IMR-90 (cell line): ENCODE measurements at regions not wholly inside any gene's neighbourhood (a gene's known extent, or its start where the extent isn't known, plus 50 kb on each side); places are given as distances from the start of the nearest gene placed in this dataset.

Experiments
- ATAC-seq: fragments of 200-7000 bp; cut with Tn5 transposase; 2 replicates; pipeline ENCODE4 v1.9.1; 2020; ENCODE audit warnings: low read depth, mild to moderate bottlenecking, moderate library complexity
- BruUV-seq: library from RNA; stranded (reverse); fragments of 400-500 nt; replicated peaks from 2 replicates; lab custom pipeline; 2021; lab: Mats Ljungman, UMichigan
- CTCF ChIA-PET: fragments of 300-600 bp; formaldehyde crosslinking; extraction: SDS; loops from one replicate; lab custom pipeline; 2021; ENCODE audit warnings: antibody characterized with exemption; lab: Yijun Ruan, JAX
- POLR2A ChIA-PET: fragments of 300-600 bp; sonication (Branson Sonifier 250); formaldehyde crosslinking; loops from one replicate; lab custom pipeline; 2022; ENCODE audit warnings: antibody characterized with exemption; ENCODE audit not compliant: unreplicated experiment; lab: Charles Lee
- DNase-seq: peaks from one replicate; pipeline ENCODE4 v3.0.0; 2013
- H2AFZ ChIP-seq: replicated peaks from 2 replicates; pipeline ENCODE3; 2013; ENCODE audit warnings: low read length, mild to moderate bottlenecking; ENCODE audit not compliant: poor library complexity
- H2AK5ac ChIP-seq: 2 replicates; pipeline ENCODE4 v1.6.1; 2013; ENCODE audit warnings: low read depth, low read length, inconsistent platforms
- H2AK9ac ChIP-seq: replicated peaks from 2 replicates; pipeline ENCODE3; 2013; ENCODE audit warnings: mild to moderate bottlenecking, low read depth, low read length, moderate library complexity; ENCODE audit not compliant: poor library complexity
- H2BK120ac ChIP-seq: 2 replicates; pipeline ENCODE4 v1.6.1; 2013; ENCODE audit warnings: low read depth, low read length, inconsistent platforms
- H2BK15ac ChIP-seq: 3 replicates; pipeline ENCODE4 v1.6.1; 2013; ENCODE audit warnings: low read depth, low read length, inconsistent platforms
- H2BK20ac ChIP-seq: 2 replicates; pipeline ENCODE4 v1.6.1; 2013; ENCODE audit warnings: low read depth, mild to moderate bottlenecking, inconsistent platforms, low read length, moderate library complexity
- H2BK5ac ChIP-seq: 2 replicates; pipeline ENCODE4 v1.6.1; 2013; ENCODE audit warnings: mild to moderate bottlenecking, low read depth, low read length, inconsistent platforms; ENCODE audit not compliant: poor library complexity, severe bottlenecking
- H3K14ac ChIP-seq: replicated peaks from 2 replicates; pipeline ENCODE4 v1.6.1; 2013; ENCODE audit warnings: low read depth, low read length, inconsistent platforms
- H3K18ac ChIP-seq: 2 replicates; pipeline ENCODE4 v1.6.1; 2013; ENCODE audit warnings: low read depth, low read length, control low read depth
- H3K23ac ChIP-seq: 2 replicates; pipeline ENCODE4 v1.6.1; 2013; ENCODE audit warnings: low read depth, low read length, inconsistent platforms
- H3K27ac ChIP-seq: 2 replicates; pipeline ENCODE4 v1.5.1; 2013; ENCODE audit warnings: mild to moderate bottlenecking, control low read depth, low read length; ENCODE audit not compliant: insufficient read depth
- H3K27me3 ChIP-seq: 2 replicates; pipeline ENCODE4 v1.6.1; 2013; ENCODE audit warnings: low read length; ENCODE audit not compliant: control insufficient read depth, insufficient read depth
- H3K36me3 ChIP-seq: 2 replicates; pipeline ENCODE4 v1.6.1; 2013; ENCODE audit warnings: low read length, mixed read lengths; ENCODE audit not compliant: control insufficient read depth, insufficient read depth
- H3K4ac ChIP-seq: 2 replicates; pipeline ENCODE4 v1.6.1; 2013; ENCODE audit warnings: low read depth, low read length, inconsistent platforms
- H3K4me1 ChIP-seq: 2 replicates; pipeline ENCODE4 v1.6.1; 2013; ENCODE audit warnings: low read length, mixed read lengths; ENCODE audit not compliant: control insufficient read depth, insufficient read depth
- H3K4me2 ChIP-seq: 2 replicates; pipeline ENCODE4 v1.6.1; 2013; ENCODE audit warnings: low read depth, mild to moderate bottlenecking, control low read depth, low read length, moderate library complexity
- H3K4me3 ChIP-seq: 2 replicates; pipeline ENCODE4 v1.5.1; 2013; ENCODE audit warnings: low read depth, mild to moderate bottlenecking, control low read depth, low read length, moderate library complexity; ENCODE audit not compliant: insufficient read depth
- H3K56ac ChIP-seq: 2 replicates; pipeline ENCODE4 v1.6.1; 2013; ENCODE audit warnings: low read length, inconsistent platforms; ENCODE audit not compliant: insufficient read depth; ENCODE audit errors: extremely low read depth
- H3K79me1 ChIP-seq, 2 experiments: 2 replicates each; pipeline ENCODE4 v1.6.1; 2013; ENCODE audit warnings: low read length in 2 of 2, inconsistent platforms in 1 of 2, low read depth in 1 of 2
- H3K9ac ChIP-seq: 2 replicates; pipeline ENCODE4 v1.6.1; 2013; ENCODE audit warnings: low read depth, low read length, control low read depth
- H3K9me1 ChIP-seq: 2 replicates; pipeline ENCODE4 v1.6.1; 2013; ENCODE audit warnings: low read length, inconsistent platforms; ENCODE audit not compliant: insufficient read depth
- H3K9me3 ChIP-seq: 2 replicates; pipeline ENCODE4 v1.6.1; 2013; ENCODE audit warnings: low read length; ENCODE audit not compliant: control insufficient read depth, insufficient read depth
- H4K20me1 ChIP-seq: 2 replicates; pipeline ENCODE4 v1.6.1; 2013; ENCODE audit warnings: low read length, inconsistent platforms; ENCODE audit not compliant: insufficient read depth
- H4K5ac ChIP-seq: 2 replicates; pipeline ENCODE4 v1.6.1; 2013; ENCODE audit warnings: mild to moderate bottlenecking, low read depth, low read length, control low read depth
- H4K8ac ChIP-seq, 2 experiments: 2 replicates each; pipeline ENCODE4 v1.6.1; 2013; ENCODE audit warnings: low read depth in 2 of 2, low read length in 2 of 2, control low read depth in 1 of 2, inconsistent platforms in 1 of 2
- H4K91ac ChIP-seq: 2 replicates; pipeline ENCODE4 v1.6.1; 2013; ENCODE audit warnings: low read depth, low read length, inconsistent platforms; ENCODE audit not compliant: insufficient read depth
- BHLHE40 ChIP-seq: fragments of 150-350 bp; IDR thresholded peaks from 2 replicates; pipeline ENCODE4 v1.6.1; 2016; ENCODE audit warnings: mild to moderate bottlenecking, low read depth, low read length
- FOS ChIP-seq: fragments of 150-350 bp; IDR thresholded peaks from 2 replicates; pipeline ENCODE4 v1.6.1; 2016; ENCODE audit warnings: low read depth, low read length
- MAFK ChIP-seq: IDR thresholded peaks from 2 replicates; pipeline ENCODE4 v1.6.1; 2012; ENCODE audit warnings: low read depth, low read length, improper control_type of control experiment
- MAZ ChIP-seq: IDR thresholded peaks from 2 replicates; pipeline ENCODE4 v1.6.1; 2012; ENCODE audit warnings: low read depth, mild to moderate bottlenecking, low read length, improper control_type of control experiment, moderate library complexity, borderline replicate concordance
- MXI1 ChIP-seq: IDR thresholded peaks from 2 replicates; pipeline ENCODE4 v1.6.1; 2012; ENCODE audit warnings: low read depth, mild to moderate bottlenecking, low read length, moderate library complexity, borderline replicate concordance
- POLR2A ChIP-seq: IDR thresholded peaks from 2 replicates; pipeline ENCODE4 v1.6.1; 2012; ENCODE audit warnings: mild to moderate bottlenecking, low read depth, low read length
- RAD21 ChIP-seq: IDR thresholded peaks from 2 replicates; pipeline ENCODE4 v1.6.1; 2012; ENCODE audit warnings: low read length, improper control_type of control experiment
- RCOR1 ChIP-seq: IDR thresholded peaks from 2 replicates; pipeline ENCODE4 v1.6.1; 2012; ENCODE audit warnings: mild to moderate bottlenecking, low read length, improper control_type of control experiment; ENCODE audit not compliant: insufficient replicate concordance
- RFX5 ChIP-seq: IDR thresholded peaks from 2 replicates; pipeline ENCODE4 v1.8.0; 2012; ENCODE audit warnings: low read depth, mild to moderate bottlenecking, low read length, moderate library complexity
- SMC3 ChIP-seq: fragments of 150-350 bp; IDR thresholded peaks from 2 replicates; pipeline ENCODE4 v1.6.1; 2016; ENCODE audit warnings: low read depth, mild to moderate bottlenecking, antibody characterized with exemption, low read length, moderate library complexity
- WGBS, 2 experiments: methylation state at CpG; one replicate each; pipeline versions ENCODE4 v1.1.5 to v1.1.7; 2013; ENCODE audit warnings: missing lambda C conversion rate in 2 of 2; ENCODE audit not compliant: insufficient read length in 1 of 2; ENCODE audit errors: extremely low coverage in 2 of 2; 5-methylcytosine and 5-hydroxymethylcytosine counted together
- dilution Hi-C: fragments of 300-500 bp; cut with HindIII; formaldehyde crosslinking; loops from one replicate; pipeline ENCODE4 v1.14.3; 2018; ENCODE audit warnings: low sequenced_read_pairs; ENCODE audit not compliant: unreplicated experiment
- in situ Hi-C: fragments of 300-500 bp; cut with MboI; formaldehyde crosslinking; loops from 3 replicates; pipeline ENCODE4 v1.14.3; 2019; ENCODE audit warnings: low sequenced_read_pairs, inconsistent platforms, mixed read lengths
- intact Hi-C: fragments of 100-400 bp; cut with micrococcal nuclease; formaldehyde crosslinking; loops from 2 replicates; pipeline ENCODE4 v1.10.0; 2022
- TF ChIP-seq, protein P1 (sequence below): fragments of 150-350 bp; IDR thresholded peaks from 2 replicates; pipeline ENCODE4 v1.6.1; 2016; ENCODE audit warnings: low read depth, mild to moderate bottlenecking, low read length, moderate library complexity, borderline replicate concordance
- TF ChIP-seq, protein P2 (sequence below): fragments of 150-350 bp; IDR thresholded peaks from 2 replicates; pipeline ENCODE4 v1.6.1; 2017; ENCODE audit warnings: mild to moderate bottlenecking, antibody characterized with exemption, low read length, low read depth

DNA sequence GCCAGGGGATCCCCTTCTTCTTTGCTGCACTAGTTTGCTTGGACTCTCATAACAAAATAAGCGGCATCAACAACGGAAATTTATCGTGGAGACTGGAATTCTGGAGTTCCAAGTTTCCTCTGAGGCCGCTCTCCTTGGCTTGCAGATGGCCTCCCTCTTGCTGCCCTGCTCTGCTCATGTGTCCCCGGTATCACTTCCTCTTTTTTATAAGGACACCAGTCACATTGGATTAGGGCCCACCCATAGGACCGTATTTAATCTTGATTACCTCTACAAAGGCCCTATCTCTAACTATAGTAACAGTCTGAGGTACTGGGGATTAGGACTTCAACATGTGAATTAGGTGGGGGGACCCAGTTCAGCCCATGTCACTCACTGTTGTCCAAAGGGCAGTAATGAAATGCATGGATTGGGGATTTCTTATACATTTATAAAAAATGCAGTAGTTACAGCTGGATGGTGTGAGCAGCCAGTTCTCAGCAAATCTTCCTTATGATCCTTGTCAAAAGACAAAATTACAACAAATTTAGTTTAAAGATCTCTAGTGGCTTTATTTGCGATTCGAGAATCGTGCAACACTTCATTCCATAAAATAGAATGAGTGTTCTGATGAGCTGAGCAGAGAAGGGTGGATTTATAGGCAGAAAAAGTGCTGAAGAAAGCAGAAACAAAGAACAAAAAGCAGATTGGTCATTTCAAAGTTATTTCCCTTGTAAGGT, 59.3 kb upstream of the AKAP12 start:
- DNase-seq (no peak), ATAC-seq (no peak)
- no peak overlapping the region for H2AFZ ChIP-seq
- H3K9ac ChIP-seq = no peak overlapping the region
- H2BK120ac ChIP-seq = no peak overlapping the region
- no peak overlapping the region for H3K4ac ChIP-seq
- TF ChIP-seq FOS (no peak), SMC3 (no peak), RFX5 (no peak), RCOR1 (no peak), MAFK (no peak), MAZ (no peak), BHLHE40 (no peak), POLR2A (no peak), RAD21 (no peak), MXI1 (no peak)
- TF ChIP-seq, protein P1, sequence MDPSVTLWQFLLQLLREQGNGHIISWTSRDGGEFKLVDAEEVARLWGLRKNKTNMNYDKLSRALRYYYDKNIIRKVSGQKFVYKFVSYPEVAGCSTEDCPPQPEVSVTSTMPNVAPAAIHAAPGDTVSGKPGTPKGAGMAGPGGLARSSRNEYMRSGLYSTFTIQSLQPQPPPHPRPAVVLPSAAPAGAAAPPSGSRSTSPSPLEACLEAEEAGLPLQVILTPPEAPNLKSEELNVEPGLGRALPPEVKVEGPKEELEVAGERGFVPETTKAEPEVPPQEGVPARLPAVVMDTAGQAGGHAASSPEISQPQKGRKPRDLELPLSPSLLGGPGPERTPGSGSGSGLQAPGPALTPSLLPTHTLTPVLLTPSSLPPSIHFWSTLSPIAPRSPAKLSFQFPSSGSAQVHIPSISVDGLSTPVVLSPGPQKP = no peak
- TF ChIP-seq, protein P2, sequence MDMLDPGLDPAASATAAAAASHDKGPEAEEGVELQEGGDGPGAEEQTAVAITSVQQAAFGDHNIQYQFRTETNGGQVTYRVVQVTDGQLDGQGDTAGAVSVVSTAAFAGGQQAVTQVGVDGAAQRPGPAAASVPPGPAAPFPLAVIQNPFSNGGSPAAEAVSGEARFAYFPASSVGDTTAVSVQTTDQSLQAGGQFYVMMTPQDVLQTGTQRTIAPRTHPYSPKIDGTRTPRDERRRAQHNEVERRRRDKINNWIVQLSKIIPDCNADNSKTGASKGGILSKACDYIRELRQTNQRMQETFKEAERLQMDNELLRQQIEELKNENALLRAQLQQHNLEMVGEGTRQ = no peak
- in situ Hi-C loops (no loop called here), dilution Hi-C loops (no loop called here), intact Hi-C loops (no loop called here)
- no peak overlapping the region for H2BK15ac ChIP-seq
- H3K27ac ChIP-seq = no peak overlapping the region
- peaks cover 2% of the 10 kb centered on the region; the same call in 1 of the 2 replicates for H3K4me1 ChIP-seq
- ChIA-PET CTCF (no interaction called here), POLR2A (no interaction called here)
- BruUV-seq = no TSS peak
- no peak overlapping the region for H3K56ac ChIP-seq
- peaks cover 7% of the 10 kb centered on the region for H3K27me3 ChIP-seq
- peaks cover 3% of the 10 kb centered on the region for H3K9me3 ChIP-seq
- no peak overlapping the region for H2AK9ac ChIP-seq
- no peak overlapping the region for H2BK5ac ChIP-seq
- H3K18ac ChIP-seq = no peak overlapping the region
- no peaks in the 10 kb centered on the region for H4K20me1 ChIP-seq
- peaks cover 5% of the 10 kb centered on the region; the same call in 1 of the 2 replicates for H3K9me1 ChIP-seq
- no peaks in the 10 kb centered on the region for H3K79me1 ChIP-seq
- no peak overlapping the region for H4K5ac ChIP-seq
- no peak overlapping the region for H3K23ac ChIP-seq
- H4K8ac ChIP-seq = no peak overlapping the region
- no peak overlapping the region for H3K4me2 ChIP-seq
- no peaks in the 10 kb centered on the region; the same call in 1 of the 2 replicates for H3K36me3 ChIP-seq
- WGBS, 2 experiments = 60% methylated on average over 2 of the region's 9 CpGs; no CpG with 5 or more reads in 1 of the 2 experiments
- no peak overlapping the region for H2AK5ac ChIP-seq
- no peak overlapping the region for H4K91ac ChIP-seq
- H3K14ac ChIP-seq = no peak overlapping the region
- no peak overlapping the region for H2BK20ac ChIP-seq
- no peak overlapping the region for H3K4me3 ChIP-seq
